Amniotic stem cell (primary cell): ENCODE measurements at regions not wholly inside any gene's neighbourhood (a gene's known extent, or its start where the extent isn't known, plus 50 kb on each side); places are given as distances from the start of the nearest gene placed in this dataset.

Experiments used
- DNase-seq: peaks from one replicate; lab custom pipeline; 2025; lab: John Stamatoyannopoulos, UW

DNA sequence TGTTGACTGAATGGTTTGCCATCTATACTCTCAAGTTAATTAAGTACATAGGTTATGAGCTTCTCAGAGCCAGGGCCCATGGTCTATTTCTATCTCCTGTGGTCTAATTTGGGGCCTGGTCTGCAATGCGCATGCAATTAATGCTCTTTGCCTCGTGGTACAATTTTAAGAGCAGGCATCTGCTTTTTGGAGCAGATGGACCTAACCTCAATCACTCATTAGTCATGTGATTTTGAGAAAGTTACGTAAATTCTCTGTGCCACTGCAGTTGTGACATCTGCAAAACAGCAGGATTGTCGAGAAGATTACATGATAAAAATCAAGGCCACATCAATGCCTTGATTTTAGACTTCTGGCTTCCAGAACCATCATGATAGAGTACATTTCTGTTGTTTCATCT is 543.7 kb upstream of the ADAMTS9 start:
- DNase-seq = no peak

DNA sequence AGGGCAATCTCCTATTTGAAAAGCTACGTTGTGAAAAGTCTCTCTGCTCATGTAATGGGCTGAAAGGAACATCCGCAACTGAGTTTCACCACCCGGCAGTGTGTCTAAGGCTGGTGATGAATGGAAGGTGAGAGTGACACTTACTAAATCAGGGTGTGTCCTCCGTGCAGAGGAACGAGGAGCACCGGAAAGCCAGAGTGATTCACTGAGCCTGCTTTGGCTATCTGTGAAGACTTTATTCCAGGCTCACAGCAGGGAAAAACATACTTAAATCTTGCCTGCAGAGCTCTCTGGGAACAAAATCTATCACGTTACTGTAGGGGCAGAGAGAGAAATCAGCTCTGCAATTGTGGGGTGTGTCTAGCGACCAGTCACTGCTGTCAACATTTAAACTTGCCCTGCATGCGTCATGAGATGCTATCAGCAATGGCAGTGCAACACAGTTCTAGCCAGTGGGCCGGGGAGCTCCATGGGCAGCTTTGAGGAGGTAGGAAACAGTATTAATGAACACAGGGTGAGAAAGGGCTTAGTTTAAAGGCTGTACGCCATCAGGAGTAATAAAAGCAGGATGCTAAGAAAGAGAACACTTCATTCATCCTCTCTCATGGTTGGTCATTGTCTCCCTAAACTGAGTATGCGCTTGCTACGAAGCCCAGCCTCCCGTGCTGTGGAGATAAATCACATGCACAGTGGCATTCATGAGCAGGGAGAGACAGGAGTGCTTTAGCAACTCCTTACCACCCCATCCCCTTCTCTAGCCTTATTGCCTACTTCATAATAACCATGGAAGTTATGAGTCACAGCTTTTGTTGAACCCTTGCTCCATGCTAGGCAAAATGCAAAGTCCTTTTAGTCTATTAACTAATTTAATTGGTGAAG is 542.7 kb upstream of the ADAMTS9 start:
- no peak for DNase-seq

DNA sequence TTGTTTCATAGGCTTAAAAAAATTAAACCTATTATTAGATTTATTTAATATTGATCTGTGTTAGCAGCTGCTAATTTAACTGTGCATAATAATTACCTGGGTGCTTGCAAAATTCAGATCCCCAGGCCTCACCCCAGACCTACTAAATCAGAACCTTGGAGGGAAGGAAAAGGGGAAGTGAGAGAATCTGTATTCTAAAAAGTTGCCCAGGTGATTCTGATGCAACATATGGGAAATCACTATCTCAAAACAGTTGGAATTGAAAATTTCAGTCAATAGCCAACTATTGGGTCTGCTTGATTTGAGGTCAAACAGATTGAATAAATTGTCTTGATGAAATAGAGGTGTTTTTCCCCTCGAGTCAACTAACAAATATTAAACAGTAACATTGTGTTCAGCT is 538.5 kb upstream of the ADAMTS9 start:
- DNase-seq = no peak

DNA sequence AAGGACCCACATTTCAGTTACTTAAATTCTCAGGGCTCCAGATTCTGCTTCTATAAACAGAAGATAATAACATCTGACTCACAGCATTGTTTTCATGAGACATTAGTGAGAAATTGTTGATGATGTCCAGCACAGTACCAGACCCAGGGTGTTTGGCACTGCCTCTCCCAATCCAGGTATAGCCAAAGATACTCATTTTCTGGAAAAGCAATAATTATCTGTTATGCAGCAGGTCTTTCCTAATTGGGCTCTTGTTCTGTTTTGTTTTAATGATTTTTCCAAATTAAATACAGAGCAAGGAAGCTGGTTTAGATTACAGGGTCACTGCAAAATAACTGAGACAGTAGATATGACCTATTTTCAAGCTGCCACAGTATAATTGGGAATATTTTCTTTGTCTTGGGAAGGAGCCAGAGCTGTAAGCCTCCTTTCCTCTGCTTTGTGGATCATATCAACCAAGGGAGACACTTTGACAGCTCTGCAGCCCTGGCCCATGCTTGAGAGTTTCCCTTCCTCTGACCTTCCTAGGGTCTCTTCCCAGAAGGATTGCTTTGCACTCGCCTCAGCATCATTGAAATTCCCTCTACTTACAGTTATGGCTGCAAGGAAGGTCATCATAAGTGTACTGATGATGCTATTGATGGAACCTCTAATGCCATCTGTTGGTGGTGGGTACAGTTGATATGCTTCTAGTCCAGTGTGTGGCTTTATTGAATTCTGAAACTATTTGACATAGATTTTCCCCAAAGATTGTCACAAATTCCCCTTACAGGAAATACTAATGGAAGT is 522.4 kb upstream of the ADAMTS9 start:
- DNase-seq = no peak

DNA sequence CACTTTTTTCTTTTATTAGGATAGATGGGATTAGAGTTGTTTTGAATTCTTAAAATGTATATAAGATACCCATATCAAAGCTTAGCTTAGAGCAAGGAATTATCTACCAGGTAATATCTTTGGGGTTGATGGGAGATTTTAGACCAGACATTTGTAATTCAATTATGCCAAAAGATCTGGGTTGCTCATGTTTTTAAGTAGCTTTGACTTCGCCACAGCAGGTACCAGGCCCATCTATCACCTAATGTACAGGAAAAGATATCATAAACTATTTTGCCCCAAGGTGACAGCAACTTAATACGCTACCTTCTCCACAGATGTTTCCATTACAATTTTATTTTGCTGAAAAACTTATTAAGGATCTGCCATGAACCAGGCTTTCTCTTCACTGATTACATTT is 514.6 kb upstream of the ADAMTS9 start:
- no peak for DNase-seq

DNA sequence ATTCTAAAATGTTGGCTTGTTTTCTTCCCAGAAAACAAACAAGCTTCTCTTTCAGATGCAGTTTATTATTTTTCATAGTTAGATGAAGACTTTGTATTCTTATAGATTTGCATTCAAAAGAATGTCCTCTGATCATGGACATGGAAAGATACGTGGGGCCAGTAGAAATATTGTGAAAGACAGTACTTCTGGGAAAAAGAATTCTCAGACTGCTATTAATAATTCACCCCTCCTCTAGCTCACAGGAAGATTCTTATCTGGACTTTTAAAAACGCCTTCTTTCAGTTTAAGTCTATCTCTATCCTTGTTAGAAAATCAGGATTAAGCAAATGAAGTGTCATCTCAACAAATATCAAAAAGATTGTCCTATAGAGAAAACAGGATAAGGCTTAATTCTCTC is 514.1 kb upstream of the ADAMTS9 start:
- no peak for DNase-seq

DNA sequence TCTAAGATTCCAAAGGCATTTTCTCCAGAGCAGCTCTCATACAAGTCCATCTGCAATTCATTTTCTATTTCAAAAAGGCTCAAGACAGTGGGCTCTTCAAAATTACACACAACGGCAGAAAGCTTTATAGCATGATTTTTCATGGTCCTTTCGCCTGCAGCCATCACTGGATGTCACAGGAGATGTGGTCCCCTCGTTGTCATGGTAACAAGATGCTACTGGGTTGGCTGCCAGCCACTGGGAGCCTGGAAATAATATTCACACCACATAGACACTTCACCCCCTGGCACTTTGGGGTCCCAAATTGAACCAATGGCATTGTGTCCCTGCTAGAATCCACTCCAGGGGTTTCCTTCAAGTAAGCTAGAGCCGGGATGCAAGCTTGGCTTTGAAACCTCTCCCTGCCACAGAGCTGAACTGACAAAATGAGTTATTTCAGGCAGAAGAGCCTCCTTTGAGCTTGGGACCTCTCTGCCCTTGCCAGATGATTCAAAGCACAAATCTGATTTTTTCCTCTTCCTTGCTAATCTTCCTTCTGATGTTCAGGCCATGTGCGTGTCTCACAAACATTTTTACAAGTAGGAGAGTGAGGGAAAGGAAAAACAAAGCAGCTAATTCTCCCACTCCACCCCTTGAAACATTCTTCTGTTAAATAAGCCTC is 512.6 kb upstream of the ADAMTS9 start:
- no peak for DNase-seq

DNA sequence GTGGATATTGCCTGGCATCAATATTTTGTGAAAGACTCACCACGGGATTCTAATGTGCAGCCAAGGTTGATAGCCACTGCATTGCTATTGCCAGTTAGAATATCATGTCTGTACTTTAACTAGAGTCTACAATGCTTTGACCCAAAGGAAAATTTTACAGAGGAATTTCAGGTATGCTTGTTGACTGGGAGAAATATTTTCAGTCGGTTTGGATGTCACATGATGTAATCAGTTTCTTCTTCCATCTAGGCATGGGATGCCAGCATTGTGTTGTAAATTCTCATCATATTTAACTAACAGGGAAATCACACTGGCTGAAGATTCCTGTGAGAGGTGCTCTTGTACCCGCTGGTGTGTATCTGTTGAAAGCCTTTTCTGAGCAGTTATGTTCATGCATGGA is 508.9 kb upstream of the ADAMTS9 start:
- DNase-seq = no peak

DNA sequence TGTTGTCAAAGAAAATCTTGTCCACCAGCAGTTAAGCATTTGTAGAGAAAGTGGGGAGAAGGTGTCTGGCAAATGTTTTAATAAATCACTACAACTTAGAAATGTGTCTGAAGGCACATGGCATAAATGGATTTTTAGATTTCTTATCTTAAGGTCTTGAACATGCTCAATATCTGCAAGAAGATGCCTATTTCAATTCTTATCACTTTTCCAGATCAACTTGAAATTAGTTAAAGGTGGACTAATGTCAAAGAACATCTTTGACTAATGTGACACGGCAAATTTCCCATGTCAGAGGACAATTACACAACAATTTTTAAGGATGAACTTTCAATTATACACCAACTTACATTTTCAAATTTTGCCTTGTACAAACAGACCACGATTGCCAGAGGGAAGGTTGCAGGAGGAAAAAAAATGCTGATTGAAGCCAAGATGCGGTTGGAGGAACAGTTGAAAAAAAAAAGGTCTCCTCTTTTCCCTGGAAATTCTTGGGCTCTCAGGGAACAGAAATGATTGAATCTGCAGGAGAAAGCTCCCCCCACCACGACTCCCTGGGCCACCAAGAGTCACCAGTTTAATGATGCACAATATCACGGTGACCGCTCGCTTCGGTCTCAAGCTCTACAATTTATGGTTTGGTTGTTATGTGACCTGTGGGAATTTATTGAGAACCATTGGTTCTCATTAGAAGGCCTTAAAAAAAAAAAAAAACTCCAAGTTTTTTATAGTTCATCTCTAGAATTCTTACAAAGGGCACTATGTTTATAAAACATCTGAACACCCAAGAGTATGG is 507.6 kb upstream of the ADAMTS9 start:
- no peak for DNase-seq

DNA sequence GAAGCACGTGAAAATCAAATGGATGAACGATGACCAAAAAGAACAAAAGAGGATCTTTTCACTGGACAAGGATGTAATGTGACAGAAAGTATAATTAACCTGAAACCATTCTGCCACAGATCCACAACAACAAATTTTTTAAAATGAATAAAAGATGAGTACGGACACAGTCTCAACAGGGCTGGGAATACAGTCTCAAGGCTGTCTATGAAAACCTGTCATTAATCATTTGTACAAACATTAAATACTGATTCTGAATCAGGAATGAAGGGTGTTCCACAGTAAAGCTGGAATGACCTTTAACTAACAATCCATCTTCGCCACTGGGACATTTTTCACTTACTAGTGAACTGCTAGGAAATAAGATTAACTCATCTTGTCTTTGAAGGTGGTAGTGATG is 506.9 kb upstream of the ADAMTS9 start:
- no peak for DNase-seq

DNA sequence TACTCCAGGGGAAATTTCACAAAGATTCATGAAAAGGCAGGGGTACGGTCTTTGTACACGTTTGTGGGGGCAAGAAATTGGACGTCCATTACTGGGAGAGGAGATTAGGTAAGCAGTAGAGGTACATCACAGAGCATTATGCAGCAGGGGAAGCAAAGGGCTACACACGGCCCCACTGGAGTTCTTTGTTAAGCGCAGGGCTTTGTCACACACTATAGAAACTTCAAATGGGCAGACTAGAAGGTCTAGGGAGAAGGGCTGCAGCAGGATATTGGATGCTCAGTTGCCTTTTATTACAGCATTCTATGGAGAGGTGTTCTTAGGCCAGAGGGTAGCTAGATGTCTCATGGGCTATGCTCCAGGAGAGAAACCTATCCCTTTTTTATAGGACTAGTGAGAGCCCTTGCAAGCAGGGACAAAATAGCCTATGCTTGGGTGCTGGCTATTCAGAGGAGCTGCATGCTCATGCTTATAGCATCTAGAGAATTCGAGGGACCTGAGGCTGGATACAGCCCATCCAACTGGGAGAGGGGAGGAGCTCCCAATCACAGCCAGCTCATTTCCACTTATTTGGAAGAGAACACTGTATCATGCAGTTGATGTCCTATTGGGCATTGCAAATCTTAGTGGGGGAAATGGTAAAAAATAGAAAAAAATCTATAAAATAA is 506.4 kb upstream of the ADAMTS9 start:
- DNase-seq = no peak

DNA sequence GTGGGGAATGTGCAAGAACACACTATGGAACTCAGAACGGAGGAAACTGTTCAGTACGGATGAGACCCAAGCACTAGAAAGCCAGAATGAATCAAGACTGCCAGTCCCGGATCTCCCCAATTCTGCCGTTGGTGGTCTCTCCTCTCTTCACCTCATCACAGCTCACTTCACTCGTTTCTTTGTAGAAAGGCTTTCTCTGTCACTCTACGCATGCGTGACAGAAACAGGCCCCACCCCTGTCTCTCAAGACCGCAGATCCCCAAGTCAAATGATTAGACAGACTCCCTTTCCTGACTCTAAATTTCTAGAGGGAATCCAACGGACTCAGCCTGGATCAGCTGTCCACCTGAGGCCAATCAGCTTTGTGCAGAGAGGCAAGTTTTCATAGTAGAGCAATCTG is 505.7 kb upstream of the ADAMTS9 start:
- DNase-seq = no peak

DNA sequence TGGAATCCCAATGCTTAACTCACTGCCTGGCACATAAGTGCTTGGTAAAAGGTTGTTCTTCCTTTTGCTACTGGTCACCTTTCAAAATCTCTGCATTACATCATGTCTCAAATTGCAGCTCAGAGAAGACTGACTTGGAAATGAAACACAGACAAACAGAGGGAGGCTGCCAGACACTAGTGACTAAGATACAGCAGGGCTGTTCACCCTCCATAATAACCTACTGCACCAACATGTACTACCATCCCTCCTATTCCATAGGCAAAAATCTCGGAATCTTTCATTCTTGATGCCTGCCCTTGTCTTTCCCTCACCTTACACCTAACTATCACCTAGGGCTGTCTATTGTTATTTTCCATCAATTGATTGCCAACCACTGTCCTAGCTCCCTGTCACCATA is 502.3 kb upstream of the ADAMTS9 start:
- DNase-seq = no peak

DNA sequence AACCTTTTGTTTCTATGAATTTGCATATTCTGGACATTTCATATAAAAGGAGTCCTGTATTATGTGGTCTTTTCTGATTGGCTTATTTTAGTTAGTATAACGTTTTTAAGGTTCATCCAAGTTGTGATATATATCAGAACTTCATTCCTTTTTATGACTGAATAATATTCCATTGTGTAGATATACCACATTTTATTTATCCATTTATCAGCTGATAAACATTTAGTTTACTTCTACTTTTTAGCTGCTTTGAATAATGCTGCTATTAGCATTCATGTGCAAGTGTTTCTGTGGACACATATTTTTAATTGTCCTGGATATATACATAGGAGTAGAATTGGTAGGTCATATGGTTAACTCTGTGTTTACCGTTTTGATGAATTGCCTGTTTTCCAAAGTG is 498.5 kb upstream of the ADAMTS9 start:
- no peak for DNase-seq

DNA sequence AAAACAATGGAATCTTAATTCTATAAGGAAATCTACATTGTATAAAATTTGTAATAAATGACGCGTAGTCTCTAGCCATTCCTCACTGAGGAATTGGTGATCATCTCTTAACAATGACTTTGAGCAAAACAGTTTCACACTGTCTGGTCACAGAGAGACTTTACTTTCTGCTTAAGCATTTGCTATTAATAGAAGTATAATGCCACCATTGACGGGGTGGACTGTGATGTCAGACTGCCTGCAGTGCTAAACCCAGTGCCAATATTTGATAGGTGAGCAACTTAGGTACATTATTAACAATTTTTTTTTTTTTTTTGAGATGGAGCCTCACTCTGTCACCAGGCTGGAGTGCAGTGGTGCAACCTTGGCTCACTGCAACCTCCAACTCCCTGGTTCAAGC is 494.9 kb upstream of the ADAMTS9 start:
- no peak for DNase-seq

DNA sequence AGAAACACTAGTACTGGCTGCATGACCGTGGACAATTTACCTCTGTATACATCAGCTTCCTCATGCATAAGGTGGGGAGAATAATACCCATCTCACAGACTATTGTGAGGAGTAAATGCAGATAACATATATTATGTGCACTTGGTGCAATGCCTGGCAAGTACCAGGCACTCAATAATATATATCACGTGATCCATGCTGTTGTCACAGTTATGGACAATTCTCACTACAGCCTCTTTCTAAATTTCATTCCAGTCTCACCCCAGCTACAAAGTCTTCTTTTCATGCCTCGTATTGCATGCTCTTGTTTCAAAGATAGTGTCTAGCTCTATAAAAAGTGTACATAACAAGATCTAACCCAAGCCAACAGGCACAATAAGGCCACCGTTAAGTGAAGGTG is 494.3 kb upstream of the ADAMTS9 start:
- DNase-seq = no peak

DNA sequence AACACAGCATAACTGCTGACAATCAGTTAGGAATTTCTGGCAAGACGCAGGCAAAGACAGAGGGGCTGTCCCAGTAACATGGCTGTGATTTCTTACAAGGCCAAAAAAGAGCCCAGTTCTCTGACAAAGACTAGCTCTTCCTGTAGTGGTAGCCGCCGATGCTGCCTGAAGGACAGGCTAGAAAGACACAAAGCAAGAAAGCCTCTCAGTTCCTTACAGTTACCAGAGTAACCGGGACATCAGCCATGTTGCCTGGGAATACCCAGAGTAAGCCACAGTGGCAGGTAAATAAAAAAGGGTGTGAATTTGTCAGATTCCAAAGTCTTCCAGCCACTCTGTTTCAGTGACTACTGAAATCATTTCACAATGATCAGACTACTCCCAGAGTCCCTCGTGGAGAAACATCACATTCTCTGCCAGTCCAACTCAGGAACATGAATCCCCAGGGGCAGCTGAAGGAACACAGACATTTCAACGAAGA is 493.6 kb upstream of the ADAMTS9 start:
- DNase-seq = no peak

DNA sequence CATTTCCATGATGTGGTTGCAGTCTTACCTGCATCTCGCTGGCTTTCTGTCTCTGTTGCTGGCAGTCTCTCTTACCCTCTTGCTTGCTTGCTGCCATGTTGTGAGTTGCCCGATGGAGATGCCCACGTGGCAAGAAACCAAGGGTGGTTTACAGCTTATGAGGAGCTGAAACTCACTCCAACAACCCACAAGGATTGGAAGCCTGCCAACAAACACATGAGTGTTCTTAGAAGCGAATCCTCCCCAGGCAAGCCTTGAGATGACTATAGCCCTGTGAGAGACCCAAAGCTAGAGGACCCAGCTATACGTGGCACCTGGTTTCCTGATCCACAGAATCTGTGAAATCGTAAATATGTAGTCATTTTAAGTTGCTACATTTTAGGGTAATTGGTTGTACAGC is 490.9 kb upstream of the ADAMTS9 start:
- DNase-seq = no peak

DNA sequence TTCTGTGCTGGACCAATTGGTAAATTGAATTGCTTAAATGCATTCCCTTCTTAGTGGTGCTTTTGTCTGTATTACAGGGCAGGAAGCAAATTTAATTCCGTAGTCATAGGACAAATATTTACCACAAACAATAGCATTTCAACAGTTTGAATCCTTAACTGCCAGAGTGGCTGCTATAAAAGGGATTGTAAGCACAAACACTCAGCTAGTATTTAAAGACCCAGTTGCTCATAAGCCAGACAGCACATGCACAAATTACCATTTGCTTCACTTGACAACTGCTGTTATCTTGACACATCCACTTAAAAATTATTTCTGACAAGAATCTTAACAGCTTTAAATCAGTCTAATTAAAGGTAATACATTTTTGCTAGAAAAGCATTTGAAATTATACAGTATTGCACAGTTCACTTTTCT is 490.2 kb upstream of the ADAMTS9 start:
- no peak for DNase-seq

DNA sequence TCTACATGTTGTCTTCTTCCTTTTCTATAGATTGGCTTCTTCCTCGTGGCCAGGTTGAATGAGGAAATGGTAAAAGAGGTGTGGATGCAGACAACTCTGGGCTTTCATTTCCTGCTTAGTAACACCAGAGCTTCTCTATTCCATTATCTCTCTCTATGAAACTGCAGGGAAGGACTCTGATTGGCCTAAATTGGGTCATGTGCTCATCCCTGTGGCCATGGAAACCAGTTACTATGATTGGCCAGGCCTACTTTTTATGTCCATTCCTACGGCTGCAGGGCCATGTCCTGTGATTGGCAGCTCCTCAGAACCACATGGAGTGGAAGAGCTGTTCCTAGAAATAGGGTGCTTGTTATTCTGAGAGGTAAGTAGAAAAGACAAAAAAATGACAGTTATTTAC is 486.9 kb upstream of the ADAMTS9 start:
- DNase-seq = no peak

DNA sequence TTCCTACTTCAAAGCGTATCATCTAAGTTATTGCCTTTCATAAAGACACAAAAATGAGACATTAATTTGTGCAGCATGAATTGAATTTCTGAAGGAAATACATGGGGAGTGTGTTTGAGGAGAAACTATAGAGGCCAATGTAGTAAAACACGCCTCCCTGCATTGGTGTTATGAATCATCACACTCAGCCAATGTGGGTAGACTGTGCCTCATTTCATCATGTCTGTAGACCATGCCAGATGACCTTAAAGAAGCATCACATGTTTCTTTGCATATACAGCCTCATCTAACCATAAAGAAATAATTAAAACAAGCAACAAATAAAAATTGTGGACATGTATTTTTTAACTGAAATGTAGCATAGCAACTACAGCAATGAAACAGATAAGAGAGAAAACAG is 486.0 kb upstream of the ADAMTS9 start:
- DNase-seq = no peak
